GM20000 (cell line): ENCODE measurements at regions not wholly inside any gene's neighbourhood (a gene's known extent, or its start where the extent isn't known, plus 50 kb on each side); places are given as distances from the start of the nearest gene placed in this dataset.

Experiments used
- DNase-seq: peaks from one replicate; pipeline ENCODE4 v3.0.0; 2012; ENCODE audit warnings: low spot score
- TF ChIP-seq, protein P1 (sequence below): IDR thresholded peaks from 2 replicates; pipeline ENCODE4 v1.5.1; 2012; ENCODE audit warnings: mild to moderate bottlenecking, control low read depth; ENCODE audit errors: extremely low read depth, missing control alignments

- TF ChIP-seq, protein P1, sequence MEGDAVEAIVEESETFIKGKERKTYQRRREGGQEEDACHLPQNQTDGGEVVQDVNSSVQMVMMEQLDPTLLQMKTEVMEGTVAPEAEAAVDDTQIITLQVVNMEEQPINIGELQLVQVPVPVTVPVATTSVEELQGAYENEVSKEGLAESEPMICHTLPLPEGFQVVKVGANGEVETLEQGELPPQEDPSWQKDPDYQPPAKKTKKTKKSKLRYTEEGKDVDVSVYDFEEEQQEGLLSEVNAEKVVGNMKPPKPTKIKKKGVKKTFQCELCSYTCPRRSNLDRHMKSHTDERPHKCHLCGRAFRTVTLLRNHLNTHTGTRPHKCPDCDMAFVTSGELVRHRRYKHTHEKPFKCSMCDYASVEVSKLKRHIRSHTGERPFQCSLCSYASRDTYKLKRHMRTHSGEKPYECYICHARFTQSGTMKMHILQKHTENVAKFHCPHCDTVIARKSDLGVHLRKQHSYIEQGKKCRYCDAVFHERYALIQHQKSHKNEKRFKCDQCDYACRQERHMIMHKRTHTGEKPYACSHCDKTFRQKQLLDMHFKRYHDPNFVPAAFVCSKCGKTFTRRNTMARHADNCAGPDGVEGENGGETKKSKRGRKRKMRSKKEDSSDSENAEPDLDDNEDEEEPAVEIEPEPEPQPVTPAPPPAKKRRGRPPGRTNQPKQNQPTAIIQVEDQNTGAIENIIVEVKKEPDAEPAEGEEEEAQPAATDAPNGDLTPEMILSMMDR: no peak
- no peak for DNase-seq
Measured at GRCh38 chr2:163341426-163341825, 394.4 kb downstream of the FIGN start.

- TF ChIP-seq, protein P1: no peak
- no peak for DNase-seq
Measured at GRCh38 chr2:163338270-163338669, 397.5 kb downstream of the FIGN start.

DNA sequence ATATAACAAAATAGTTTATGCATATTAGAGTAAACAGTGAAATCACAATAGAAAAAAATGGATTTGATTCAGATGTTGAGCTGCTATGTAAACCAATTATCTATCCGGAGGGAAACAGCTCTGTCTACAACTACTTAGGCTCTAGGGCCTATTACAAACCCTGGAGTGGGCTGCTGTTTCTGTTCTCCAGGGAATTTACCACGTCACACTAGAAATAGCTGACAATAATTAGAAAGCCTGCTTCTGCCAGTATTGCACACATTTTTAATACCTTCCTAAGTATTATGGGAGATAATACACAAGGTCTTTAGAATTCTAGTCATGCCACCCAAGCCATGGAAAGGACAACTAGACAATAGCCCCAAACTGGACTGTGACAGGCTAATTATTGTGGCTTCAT, 411.1 kb downstream of the FIGN start:
- no peak for DNase-seq

DNA sequence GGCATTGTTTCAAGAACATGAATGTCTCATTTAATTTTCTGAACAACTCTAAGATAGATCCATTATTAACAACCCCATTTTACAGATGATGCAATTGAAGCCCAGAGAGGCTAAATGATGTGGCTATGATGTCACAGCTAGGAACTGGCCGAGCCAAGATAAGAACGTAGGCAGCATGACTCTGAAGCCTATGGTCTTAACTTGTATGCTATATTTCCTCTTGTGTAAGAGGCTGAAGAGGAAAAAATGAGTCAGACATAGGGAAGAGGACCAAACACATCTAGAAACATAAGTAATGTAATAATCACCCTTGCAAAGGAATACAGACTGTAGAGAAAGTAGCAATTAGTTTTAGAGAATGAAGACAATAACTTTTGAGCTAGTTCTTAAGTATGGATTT, 416.8 kb downstream of the FIGN start:
- TF ChIP-seq, protein P1: no peak
- DNase-seq: no peak

More for the DNA sequence above, 411.1 kb downstream of the FIGN start:
- TF ChIP-seq, protein P1: no peak

DNA sequence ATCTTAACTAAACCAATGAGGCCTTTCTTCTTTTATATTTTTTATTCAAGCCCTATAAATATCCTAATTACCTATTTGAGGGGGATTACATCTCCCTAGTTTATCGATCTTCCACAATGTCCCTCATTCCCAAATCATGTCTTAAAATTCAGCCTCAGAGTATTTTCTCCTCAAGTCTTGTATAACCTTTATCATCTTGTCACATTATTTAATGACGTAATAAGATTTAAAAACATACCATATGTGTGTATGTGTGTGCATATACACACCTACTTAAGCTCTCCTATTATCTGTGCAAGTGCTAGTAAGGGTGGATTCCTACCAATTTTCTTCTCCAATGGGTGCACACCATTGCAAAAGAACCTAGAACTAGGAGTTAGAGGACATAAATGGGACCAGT, 421.1 kb downstream of the FIGN start:
- TF ChIP-seq, protein P1: no peak
- no peak for DNase-seq

DNA sequence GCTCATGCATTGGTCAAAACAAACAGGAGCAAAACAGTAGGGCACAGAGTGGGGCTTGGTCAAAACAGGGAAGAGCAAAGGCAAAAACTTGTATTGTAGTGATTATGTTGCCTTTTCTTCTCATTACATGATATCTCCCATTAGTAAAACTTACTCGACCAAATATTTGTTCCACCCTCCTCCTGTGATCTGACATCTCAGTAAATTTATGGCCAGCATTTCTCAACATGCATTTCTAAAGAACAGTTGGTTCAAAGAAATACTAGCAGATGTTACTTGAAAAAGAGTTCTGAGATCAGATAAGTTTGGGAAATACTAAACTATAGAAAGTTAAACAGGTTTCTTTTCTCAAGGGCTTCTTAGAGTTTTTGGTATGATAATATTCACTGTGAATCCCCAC, 423.1 kb downstream of the FIGN start:
- TF ChIP-seq, protein P1: no peak
- no peak for DNase-seq

- TF ChIP-seq, protein P1: no peak
- no peak for DNase-seq
Measured at GRCh38 chr2:163306647-163307046, 429.2 kb downstream of the FIGN start.
